IMR-90 (cell line): ENCODE measurements at regions not wholly inside any gene's neighbourhood (a gene's known extent, or its start where the extent isn't known, plus 50 kb on each side); places are given as distances from the start of the nearest gene placed in this dataset.

Experiments used
- BHLHE40 ChIP-seq: fragments of 150-350 bp; IDR thresholded peaks from 2 replicates; pipeline ENCODE4 v1.6.1; 2016; ENCODE audit warnings: mild to moderate bottlenecking, low read depth, low read length
- FOS ChIP-seq: fragments of 150-350 bp; IDR thresholded peaks from 2 replicates; pipeline ENCODE4 v1.6.1; 2016; ENCODE audit warnings: low read depth, low read length
- MAZ ChIP-seq: IDR thresholded peaks from 2 replicates; pipeline ENCODE4 v1.6.1; 2012; ENCODE audit warnings: low read depth, mild to moderate bottlenecking, low read length, improper control_type of control experiment, moderate library complexity, borderline replicate concordance
- MXI1 ChIP-seq: IDR thresholded peaks from 2 replicates; pipeline ENCODE4 v1.6.1; 2012; ENCODE audit warnings: low read depth, mild to moderate bottlenecking, low read length, moderate library complexity, borderline replicate concordance
- POLR2A ChIP-seq: IDR thresholded peaks from 2 replicates; pipeline ENCODE4 v1.6.1; 2012; ENCODE audit warnings: mild to moderate bottlenecking, low read depth, low read length
- RAD21 ChIP-seq: IDR thresholded peaks from 2 replicates; pipeline ENCODE4 v1.6.1; 2012; ENCODE audit warnings: low read length, improper control_type of control experiment
- RCOR1 ChIP-seq: IDR thresholded peaks from 2 replicates; pipeline ENCODE4 v1.6.1; 2012; ENCODE audit warnings: mild to moderate bottlenecking, low read length, improper control_type of control experiment; ENCODE audit not compliant: insufficient replicate concordance
- SMC3 ChIP-seq: fragments of 150-350 bp; IDR thresholded peaks from 2 replicates; pipeline ENCODE4 v1.6.1; 2016; ENCODE audit warnings: low read depth, mild to moderate bottlenecking, antibody characterized with exemption, low read length, moderate library complexity
- TF ChIP-seq, protein P1 (sequence below): fragments of 150-350 bp; IDR thresholded peaks from 2 replicates; pipeline ENCODE4 v1.6.1; 2016; ENCODE audit warnings: low read depth, mild to moderate bottlenecking, low read length, moderate library complexity, borderline replicate concordance
- TF ChIP-seq, protein P2 (sequence below): conservative IDR thresholded peaks from 2 replicates; pipeline ENCODE4 v1.5.1; 2012; ENCODE audit warnings: mild to moderate bottlenecking, low read depth, low read length, improper control_type of control experiment

DNA sequence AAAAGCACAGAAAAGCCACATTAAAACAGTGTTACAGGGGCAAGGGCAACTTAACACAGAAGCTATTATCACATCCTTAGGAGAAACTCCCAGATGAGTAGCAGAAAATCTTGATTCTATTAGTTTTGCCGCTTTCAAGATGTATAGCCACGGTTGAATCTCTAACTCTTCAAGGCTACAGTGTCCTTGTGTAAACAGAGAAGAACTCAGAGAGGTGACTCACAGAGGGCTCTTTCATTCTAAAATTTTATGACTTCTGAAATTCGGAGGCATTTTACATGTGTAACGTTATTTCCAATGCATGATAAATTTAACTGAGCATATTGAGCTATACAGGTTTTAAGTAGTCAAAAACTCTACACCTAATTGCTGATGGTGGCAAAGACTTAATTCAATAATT lies 846.6 kb downstream of the GBE1 start:
- TF ChIP-seq, protein P1, sequence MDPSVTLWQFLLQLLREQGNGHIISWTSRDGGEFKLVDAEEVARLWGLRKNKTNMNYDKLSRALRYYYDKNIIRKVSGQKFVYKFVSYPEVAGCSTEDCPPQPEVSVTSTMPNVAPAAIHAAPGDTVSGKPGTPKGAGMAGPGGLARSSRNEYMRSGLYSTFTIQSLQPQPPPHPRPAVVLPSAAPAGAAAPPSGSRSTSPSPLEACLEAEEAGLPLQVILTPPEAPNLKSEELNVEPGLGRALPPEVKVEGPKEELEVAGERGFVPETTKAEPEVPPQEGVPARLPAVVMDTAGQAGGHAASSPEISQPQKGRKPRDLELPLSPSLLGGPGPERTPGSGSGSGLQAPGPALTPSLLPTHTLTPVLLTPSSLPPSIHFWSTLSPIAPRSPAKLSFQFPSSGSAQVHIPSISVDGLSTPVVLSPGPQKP, result no peak
- no peak for TF ChIP-seq POLR2A
- TF ChIP-seq, protein P2, sequence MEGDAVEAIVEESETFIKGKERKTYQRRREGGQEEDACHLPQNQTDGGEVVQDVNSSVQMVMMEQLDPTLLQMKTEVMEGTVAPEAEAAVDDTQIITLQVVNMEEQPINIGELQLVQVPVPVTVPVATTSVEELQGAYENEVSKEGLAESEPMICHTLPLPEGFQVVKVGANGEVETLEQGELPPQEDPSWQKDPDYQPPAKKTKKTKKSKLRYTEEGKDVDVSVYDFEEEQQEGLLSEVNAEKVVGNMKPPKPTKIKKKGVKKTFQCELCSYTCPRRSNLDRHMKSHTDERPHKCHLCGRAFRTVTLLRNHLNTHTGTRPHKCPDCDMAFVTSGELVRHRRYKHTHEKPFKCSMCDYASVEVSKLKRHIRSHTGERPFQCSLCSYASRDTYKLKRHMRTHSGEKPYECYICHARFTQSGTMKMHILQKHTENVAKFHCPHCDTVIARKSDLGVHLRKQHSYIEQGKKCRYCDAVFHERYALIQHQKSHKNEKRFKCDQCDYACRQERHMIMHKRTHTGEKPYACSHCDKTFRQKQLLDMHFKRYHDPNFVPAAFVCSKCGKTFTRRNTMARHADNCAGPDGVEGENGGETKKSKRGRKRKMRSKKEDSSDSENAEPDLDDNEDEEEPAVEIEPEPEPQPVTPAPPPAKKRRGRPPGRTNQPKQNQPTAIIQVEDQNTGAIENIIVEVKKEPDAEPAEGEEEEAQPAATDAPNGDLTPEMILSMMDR, result no peak
- no peak for TF ChIP-seq SMC3
- no peak for TF ChIP-seq FOS
- TF ChIP-seq BHLHE40, result no peak
- no peak for TF ChIP-seq MXI1
- no peak for TF ChIP-seq RAD21
- TF ChIP-seq RCOR1, result no peak
- TF ChIP-seq MAZ, result no peak
